ENCODE measurements at regions not wholly inside any gene's neighbourhood (a gene's known extent, or its start where the extent isn't known, plus 50 kb on each side); places are given as distances from the start of the nearest gene placed in this dataset.
A peak's percentile ranks its signal among the peaks of the same experiment; 100 is the strongest.

DNA sequence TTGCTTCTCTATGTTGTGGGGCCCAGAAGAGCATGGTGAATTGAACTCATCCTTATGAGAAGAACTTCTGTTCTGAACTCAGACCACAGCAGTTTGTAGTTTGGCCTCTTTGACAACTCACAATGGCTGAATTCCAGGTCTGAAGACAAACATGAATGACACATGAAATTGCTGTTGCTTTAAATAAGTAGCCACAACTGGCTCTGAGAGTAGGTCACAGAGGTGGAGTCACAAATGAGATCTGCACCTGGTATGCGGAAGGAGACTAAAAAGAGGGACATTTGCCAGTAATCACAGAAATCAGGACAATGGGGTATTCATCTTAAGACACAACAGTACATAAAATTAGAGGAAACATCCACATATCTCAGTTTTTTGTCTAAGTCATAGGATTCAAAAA lies 290.3 kb upstream of the MMADHC start:
- H3K36me3 ChIP-seq (ENCODE audit: insufficient read depth, low read length), result no peaks in the 10 kb centered on the region
- H3K27ac ChIP-seq (ENCODE audit: low read depth, low read length), result no peak overlapping the region
- H3K4me1 ChIP-seq (ENCODE audit: control insufficient read depth, insufficient read depth, low read length, unreplicated experiment), result no peaks in the 10 kb centered on the region
- H3K4me3 ChIP-seq (ENCODE audit: low read depth, low read length), result no peak overlapping the region
- no peaks in the 10 kb centered on the region for H3K27me3 ChIP-seq (ENCODE audit: insufficient read depth, low read length)
- H3K79me2 ChIP-seq (ENCODE audit: control insufficient read depth, insufficient read depth, low read length, unreplicated experiment), result no peaks in the 10 kb centered on the region
- no peak overlapping the region for H2AFZ ChIP-seq (ENCODE audit: low read length, unreplicated experiment)

DNA sequence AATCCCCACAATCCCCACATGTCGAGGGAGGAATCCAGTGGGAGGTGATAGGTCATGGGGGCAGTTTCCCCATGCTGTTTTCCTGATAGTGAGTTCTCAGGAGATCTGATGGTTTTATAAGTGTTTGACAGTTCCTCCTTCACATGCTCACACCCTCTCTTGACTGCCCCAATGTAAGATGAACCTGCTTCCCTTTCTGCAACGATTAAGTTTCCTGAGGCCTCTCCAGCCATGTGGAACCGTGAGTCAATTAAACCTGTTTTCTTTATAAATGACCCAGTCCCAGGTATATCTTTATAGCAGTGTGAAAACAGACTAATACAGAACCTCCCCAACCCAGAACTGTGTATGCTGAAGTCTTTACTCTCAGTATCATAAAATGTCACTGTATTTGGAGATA lies 289.5 kb upstream of the MMADHC start:
- no peak overlapping the region for H3K27ac ChIP-seq (ENCODE audit: low read depth, low read length)
- no peaks in the 10 kb centered on the region for H3K27me3 ChIP-seq (ENCODE audit: insufficient read depth, low read length)
- H3K79me2 ChIP-seq (ENCODE audit: control insufficient read depth, insufficient read depth, low read length, unreplicated experiment), result no peaks in the 10 kb centered on the region
- H3K4me1 ChIP-seq (ENCODE audit: control insufficient read depth, insufficient read depth, low read length, unreplicated experiment), result no peaks in the 10 kb centered on the region
- no peaks in the 10 kb centered on the region for H3K36me3 ChIP-seq (ENCODE audit: insufficient read depth, low read length)
- no peak overlapping the region for H2AFZ ChIP-seq (ENCODE audit: low read length, unreplicated experiment)
- H3K4me3 ChIP-seq (ENCODE audit: low read depth, low read length), result no peak overlapping the region

DNA sequence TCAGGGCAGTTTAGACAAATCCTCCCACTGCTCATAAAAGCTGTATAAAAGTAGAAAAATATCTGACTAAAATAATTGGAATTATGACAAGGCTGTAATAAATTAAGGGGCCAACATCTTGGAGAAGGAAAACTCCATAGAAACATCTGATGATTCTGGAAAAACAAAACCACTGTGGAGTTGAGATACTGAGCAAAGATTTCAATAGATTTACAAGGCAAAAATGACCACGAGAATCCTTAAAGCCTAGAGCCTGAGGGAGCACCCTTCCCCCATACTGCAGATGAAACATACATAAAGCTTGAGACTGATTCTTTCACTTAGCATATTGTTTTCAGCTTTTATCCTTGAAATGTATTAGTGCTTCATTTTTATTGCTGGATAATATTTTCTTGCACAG lies 286.4 kb upstream of the MMADHC start:
- Histone ChIP-seq H3K27me3 (ENCODE audit: insufficient read depth, low read length) (no peaks in the 10 kb centered on the region), H3K36me3 (ENCODE audit: insufficient read depth, low read length) (no peaks in the 10 kb centered on the region), H3K27ac (ENCODE audit: low read depth, low read length) (no peak overlapping the region), H2AFZ (ENCODE audit: low read length, unreplicated experiment) (no peak overlapping the region), H3K4me3 (ENCODE audit: low read depth, low read length) (no peak overlapping the region), H3K4me1 (ENCODE audit: control insufficient read depth, insufficient read depth, low read length, unreplicated experiment) (no peaks in the 10 kb centered on the region), H3K79me2 (ENCODE audit: control insufficient read depth, insufficient read depth, low read length, unreplicated experiment) (no peaks in the 10 kb centered on the region)

DNA sequence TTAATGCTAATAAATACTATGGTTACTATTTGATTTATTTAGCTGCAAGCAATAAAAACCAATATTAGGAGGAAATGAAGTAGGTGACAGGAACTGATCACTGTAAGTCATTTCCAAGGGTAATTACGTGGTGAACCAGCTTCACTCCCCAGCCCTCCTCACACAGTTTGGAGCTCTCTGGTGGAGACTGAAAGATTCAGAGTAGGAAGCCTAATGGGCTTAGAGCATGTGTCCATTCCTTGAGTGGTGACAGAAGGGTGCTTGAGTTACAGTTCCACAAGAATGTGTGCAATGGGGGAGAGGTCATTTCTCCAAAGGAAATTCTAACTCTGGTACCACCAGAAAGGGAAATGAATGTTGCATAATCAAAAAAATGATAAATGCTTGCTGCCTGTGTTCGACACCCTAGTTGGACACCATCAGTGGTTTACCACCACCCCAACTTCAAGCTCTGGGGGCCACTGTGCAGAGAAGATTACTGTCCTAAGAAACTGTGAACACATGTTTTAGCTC lies 285.1 kb upstream of the MMADHC start:
- Histone ChIP-seq H3K27ac (ENCODE audit: low read depth, low read length) (no peak overlapping the region), H3K36me3 (ENCODE audit: insufficient read depth, low read length) (no peaks in the 10 kb centered on the region), H3K79me2 (ENCODE audit: control insufficient read depth, insufficient read depth, low read length, unreplicated experiment) (no peaks in the 10 kb centered on the region), H3K27me3 (ENCODE audit: insufficient read depth, low read length) (no peaks in the 10 kb centered on the region), H3K4me1 (ENCODE audit: control insufficient read depth, insufficient read depth, low read length, unreplicated experiment) (no peaks in the 10 kb centered on the region), H2AFZ (ENCODE audit: low read length, unreplicated experiment) (no peak overlapping the region), H3K4me3 (ENCODE audit: low read depth, low read length) (no peak overlapping the region)

- H3K36me3 ChIP-seq (ENCODE audit: insufficient read depth, low read length), result no peaks in the 10 kb centered on the region
- H3K27ac ChIP-seq (ENCODE audit: low read depth, low read length), result no peak overlapping the region
- H2AFZ ChIP-seq (ENCODE audit: low read length, unreplicated experiment), result no peak overlapping the region
- H3K4me1 ChIP-seq (ENCODE audit: control insufficient read depth, insufficient read depth, low read length, unreplicated experiment), result no peaks in the 10 kb centered on the region
- H3K27me3 ChIP-seq (ENCODE audit: insufficient read depth, low read length), result no peaks in the 10 kb centered on the region
- no peak overlapping the region for H3K4me3 ChIP-seq (ENCODE audit: low read depth, low read length)
- H3K79me2 ChIP-seq (ENCODE audit: control insufficient read depth, insufficient read depth, low read length, unreplicated experiment), result no peaks in the 10 kb centered on the region
Measured at GRCh38 chr2:149872041-149872440, 284.5 kb upstream of the MMADHC start.

DNA sequence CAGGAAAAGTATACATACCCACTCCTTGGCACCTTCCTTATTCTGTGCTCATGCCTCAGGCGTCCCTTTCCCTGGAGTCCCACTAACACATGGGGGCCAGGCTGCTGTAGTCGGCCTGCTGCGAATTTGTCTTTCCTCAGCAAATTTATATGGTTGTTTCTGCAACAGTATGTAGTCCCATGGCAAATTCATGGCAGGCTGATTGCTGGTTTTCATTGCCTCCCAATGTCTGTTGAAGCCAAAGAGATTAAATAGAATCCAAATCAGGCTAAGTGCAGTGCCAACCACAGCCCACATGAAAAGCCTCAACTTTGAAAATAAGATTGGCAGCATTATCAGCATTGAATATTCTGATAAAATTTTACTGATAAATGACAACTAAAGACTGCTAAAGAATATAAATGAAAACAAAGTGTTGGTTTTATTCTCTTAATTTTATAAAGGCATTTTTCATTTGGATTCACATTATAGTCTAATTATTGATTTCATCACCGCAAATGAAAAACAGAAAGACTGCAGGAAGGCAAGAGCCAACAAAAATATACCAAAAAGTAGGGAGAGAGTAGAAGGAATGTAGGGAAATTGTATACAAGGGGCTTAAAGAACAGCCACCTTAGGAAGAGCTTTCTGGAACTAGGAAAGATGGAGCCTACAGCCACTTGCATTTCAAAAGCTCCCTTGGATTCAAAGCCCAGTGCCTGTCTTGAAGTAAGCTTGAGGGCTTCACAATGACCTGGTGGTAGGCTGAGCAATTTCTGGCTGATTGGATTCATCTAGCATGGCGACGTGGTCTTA lies 283.7 kb upstream of the MMADHC start:
- Histone ChIP-seq H2AFZ (ENCODE audit: low read length, unreplicated experiment) (no peak overlapping the region), H3K27ac (ENCODE audit: low read depth, low read length) (no peak overlapping the region), H3K27me3 (ENCODE audit: insufficient read depth, low read length) (no peaks in the 10 kb centered on the region), H3K36me3 (ENCODE audit: insufficient read depth, low read length) (no peaks in the 10 kb centered on the region), H3K79me2 (ENCODE audit: control insufficient read depth, insufficient read depth, low read length, unreplicated experiment) (no peaks in the 10 kb centered on the region), H3K4me1 (ENCODE audit: control insufficient read depth, insufficient read depth, low read length, unreplicated experiment) (no peaks in the 10 kb centered on the region), H3K4me3 (ENCODE audit: low read depth, low read length) (no peak overlapping the region)

DNA sequence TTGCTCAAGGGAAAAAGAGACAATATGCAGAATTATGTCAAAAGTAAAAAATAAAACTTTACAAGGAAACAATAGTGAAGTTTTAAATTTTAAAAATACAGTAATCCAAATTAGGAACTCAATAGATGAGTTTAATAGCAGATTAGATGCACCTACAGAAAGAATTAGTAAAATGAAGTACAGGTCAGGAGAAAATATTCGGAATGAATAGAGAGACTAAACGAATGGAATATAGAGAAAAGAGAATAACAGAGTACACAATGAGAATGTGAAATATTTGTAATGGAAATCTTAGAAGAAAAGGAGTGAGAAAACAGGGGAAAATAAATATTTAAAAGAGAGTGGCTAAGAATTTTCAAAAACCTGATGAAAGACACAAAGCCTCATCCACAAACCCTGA lies 275.7 kb upstream of the MMADHC start:
- Histone ChIP-seq H2AFZ (ENCODE audit: low read length, unreplicated experiment) (no peak overlapping the region), H3K36me3 (ENCODE audit: insufficient read depth, low read length) (no peaks in the 10 kb centered on the region), H3K79me2 (ENCODE audit: control insufficient read depth, insufficient read depth, low read length, unreplicated experiment) (no peaks in the 10 kb centered on the region), H3K27me3 (ENCODE audit: insufficient read depth, low read length) (no peaks in the 10 kb centered on the region), H3K4me3 (ENCODE audit: low read depth, low read length) (no peak overlapping the region), H3K4me1 (ENCODE audit: control insufficient read depth, insufficient read depth, low read length, unreplicated experiment) (peaks cover 21% of the 10 kb centered on the region), H3K27ac (ENCODE audit: low read depth, low read length) (no peak overlapping the region)

- Histone ChIP-seq H3K4me1 (ENCODE audit: control insufficient read depth, insufficient read depth, low read length, unreplicated experiment) (peaks cover 32% of the 10 kb centered on the region), H2AFZ (ENCODE audit: low read length, unreplicated experiment) (no peak overlapping the region), H3K4me3 (ENCODE audit: low read depth, low read length) (no peak overlapping the region), H3K27ac (ENCODE audit: low read depth, low read length) (no peak overlapping the region), H3K36me3 (ENCODE audit: insufficient read depth, low read length) (no peaks in the 10 kb centered on the region), H3K79me2 (ENCODE audit: control insufficient read depth, insufficient read depth, low read length, unreplicated experiment) (no peaks in the 10 kb centered on the region), H3K27me3 (ENCODE audit: insufficient read depth, low read length) (no peaks in the 10 kb centered on the region)
Measured at GRCh38 chr2:149861034-149861433, 273.5 kb upstream of the MMADHC start.

DNA sequence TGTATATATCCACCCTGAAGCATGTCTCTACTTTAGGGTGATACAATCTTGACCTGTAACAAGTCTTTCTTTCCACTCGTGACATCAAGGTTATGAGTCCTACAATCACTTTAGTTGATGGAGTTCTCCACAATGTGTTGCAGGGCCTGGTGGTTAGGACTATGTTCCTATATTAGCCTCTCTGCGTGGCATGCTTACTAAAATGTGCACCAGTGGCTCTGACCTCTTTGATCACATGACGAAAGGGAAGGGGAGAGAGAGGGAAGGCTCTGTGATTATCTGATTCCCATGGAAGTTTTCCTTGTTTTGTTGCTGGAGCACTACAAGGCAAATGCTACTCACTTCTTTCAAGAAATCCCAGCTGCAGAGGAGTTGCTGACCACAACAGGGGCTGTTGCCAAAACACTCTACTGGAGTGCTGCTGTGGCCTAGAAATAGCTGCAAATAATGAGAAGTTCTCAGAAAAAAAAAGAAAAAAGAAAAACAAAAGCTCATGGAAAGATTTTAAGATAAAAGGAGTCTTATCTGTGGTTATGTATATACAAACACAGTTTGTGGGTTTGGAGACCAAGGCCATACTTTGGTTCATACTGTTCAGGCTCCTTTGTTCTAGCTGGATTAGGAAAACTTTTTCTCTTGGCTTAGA lies 272.8 kb upstream of the MMADHC start:
- H3K4me3 ChIP-seq (ENCODE audit: low read depth, low read length), result no peak overlapping the region
- no peaks in the 10 kb centered on the region for H3K27me3 ChIP-seq (ENCODE audit: insufficient read depth, low read length)
- H3K79me2 ChIP-seq (ENCODE audit: control insufficient read depth, insufficient read depth, low read length, unreplicated experiment), result no peaks in the 10 kb centered on the region
- peak overlapping the region; percentile 21 for H2AFZ ChIP-seq (ENCODE audit: low read length, unreplicated experiment)
- H3K4me1 ChIP-seq (ENCODE audit: control insufficient read depth, insufficient read depth, low read length, unreplicated experiment), result peaks cover 32% of the 10 kb centered on the region
- peak overlapping the region; percentile 89; the same call in 1 of the 2 replicates for H3K27ac ChIP-seq (ENCODE audit: low read depth, low read length)
- no peaks in the 10 kb centered on the region for H3K36me3 ChIP-seq (ENCODE audit: insufficient read depth, low read length)

GRCh38 chr2:149858901-149859634 lies 271.5 kb upstream of the MMADHC start:
- no peaks in the 10 kb centered on the region for H3K79me2 ChIP-seq (ENCODE audit: control insufficient read depth, insufficient read depth, low read length, unreplicated experiment)
- no peaks in the 10 kb centered on the region for H3K36me3 ChIP-seq (ENCODE audit: insufficient read depth, low read length)
- no peaks in the 10 kb centered on the region for H3K27me3 ChIP-seq (ENCODE audit: insufficient read depth, low read length)
- H3K27ac ChIP-seq (ENCODE audit: low read depth, low read length), result peak overlapping the region; percentile 89
- peaks cover 32% of the 10 kb centered on the region for H3K4me1 ChIP-seq (ENCODE audit: control insufficient read depth, insufficient read depth, low read length, unreplicated experiment)
- H3K4me3 ChIP-seq (ENCODE audit: low read depth, low read length), result peak overlapping the region; percentile 9
- H2AFZ ChIP-seq (ENCODE audit: low read length, unreplicated experiment), result peak overlapping the region; percentile 11

Measured in ACC112 (cell line).